Osteoblast (primary cell): ENCODE measurements at regions not wholly inside any gene's neighbourhood (a gene's known extent, or its start where the extent isn't known, plus 50 kb on each side); places are given as distances from the start of the nearest gene placed in this dataset.

Experiments used
- DNase-seq: peaks from one replicate; pipeline ENCODE4 v3.0.0; 2011; ENCODE audit warnings: low spot score, mixed read lengths; ENCODE audit not compliant: insufficient read length; ENCODE audit errors: missing footprints
- H2AFZ ChIP-seq: 2 replicates; pipeline ENCODE4 v1.6.0; 2011; ENCODE audit warnings: mild to moderate bottlenecking, low read length
- H3K27ac ChIP-seq: 2 replicates; pipeline ENCODE4 v1.5.1; 2011; ENCODE audit warnings: mild to moderate bottlenecking, low read depth, low read length, moderate library complexity
- H3K27me3 ChIP-seq: 2 replicates; pipeline ENCODE4 v1.6.0; 2012; ENCODE audit warnings: mild to moderate bottlenecking, control low read depth, inconsistent platforms, low read length, moderate library complexity; ENCODE audit not compliant: insufficient read depth
- H3K36me3 ChIP-seq: 2 replicates; pipeline ENCODE4 v1.5.1; 2011; ENCODE audit warnings: mild to moderate bottlenecking, low read length, control low read depth, moderate library complexity; ENCODE audit not compliant: insufficient read depth
- H3K4me1 ChIP-seq: 2 replicates; pipeline ENCODE4 v1.5.1; 2011; ENCODE audit warnings: mild to moderate bottlenecking, low read length, control low read depth, moderate library complexity; ENCODE audit not compliant: insufficient read depth
- H3K4me2 ChIP-seq: 2 replicates; pipeline ENCODE4 v1.6.0; 2011; ENCODE audit warnings: mild to moderate bottlenecking, low read length; ENCODE audit not compliant: insufficient read depth
- H3K4me3 ChIP-seq: fragments of 200-600 bp; sonication (generic); 3 replicates; pipeline ENCODE4 v1.5.1; 2012; ENCODE audit warnings: mild to moderate bottlenecking, low read length, inconsistent platforms; ENCODE audit not compliant: insufficient read depth
- H3K79me2 ChIP-seq: 2 replicates; pipeline ENCODE4 v1.6.0; 2012; ENCODE audit warnings: mild to moderate bottlenecking, low read length, control low read depth, inconsistent platforms; ENCODE audit not compliant: insufficient read depth
- H3K9me3 ChIP-seq: 2 replicates; pipeline ENCODE4 v1.5.1; 2011; ENCODE audit warnings: low read depth, low read length, control low read depth
- H4K20me1 ChIP-seq: 2 replicates; pipeline ENCODE4 v1.6.0; 2012; ENCODE audit warnings: mild to moderate bottlenecking, low read length, control low read depth; ENCODE audit not compliant: insufficient read depth
- TF ChIP-seq, protein P1 (sequence below): IDR thresholded peaks from 2 replicates; pipeline ENCODE4 v1.5.1; 2011; ENCODE audit warnings: mild to moderate bottlenecking, low read depth, low read length, moderate library complexity; ENCODE audit errors: extremely low read depth

- Histone ChIP-seq H3K79me2 (no peaks in the 10 kb centered on the region), H3K27me3 (no peaks in the 10 kb centered on the region), H4K20me1 (no peaks in the 10 kb centered on the region), H3K4me3 (no peak overlapping the region), H3K36me3 (no peaks in the 10 kb centered on the region), H3K27ac (no peak overlapping the region), H3K9me3 (no peaks in the 10 kb centered on the region), H3K4me1 (no peaks in the 10 kb centered on the region), H2AFZ (no peak overlapping the region), H3K4me2 (no peak overlapping the region)
- TF ChIP-seq, protein P1, sequence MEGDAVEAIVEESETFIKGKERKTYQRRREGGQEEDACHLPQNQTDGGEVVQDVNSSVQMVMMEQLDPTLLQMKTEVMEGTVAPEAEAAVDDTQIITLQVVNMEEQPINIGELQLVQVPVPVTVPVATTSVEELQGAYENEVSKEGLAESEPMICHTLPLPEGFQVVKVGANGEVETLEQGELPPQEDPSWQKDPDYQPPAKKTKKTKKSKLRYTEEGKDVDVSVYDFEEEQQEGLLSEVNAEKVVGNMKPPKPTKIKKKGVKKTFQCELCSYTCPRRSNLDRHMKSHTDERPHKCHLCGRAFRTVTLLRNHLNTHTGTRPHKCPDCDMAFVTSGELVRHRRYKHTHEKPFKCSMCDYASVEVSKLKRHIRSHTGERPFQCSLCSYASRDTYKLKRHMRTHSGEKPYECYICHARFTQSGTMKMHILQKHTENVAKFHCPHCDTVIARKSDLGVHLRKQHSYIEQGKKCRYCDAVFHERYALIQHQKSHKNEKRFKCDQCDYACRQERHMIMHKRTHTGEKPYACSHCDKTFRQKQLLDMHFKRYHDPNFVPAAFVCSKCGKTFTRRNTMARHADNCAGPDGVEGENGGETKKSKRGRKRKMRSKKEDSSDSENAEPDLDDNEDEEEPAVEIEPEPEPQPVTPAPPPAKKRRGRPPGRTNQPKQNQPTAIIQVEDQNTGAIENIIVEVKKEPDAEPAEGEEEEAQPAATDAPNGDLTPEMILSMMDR, result no peak
- peak; percentile 19 for DNase-seq
Observed at GRCh38 chr10:120145107-120145506, 252.6 kb downstream of the SEC23IP start.

- Histone ChIP-seq H3K9me3 (no peaks in the 10 kb centered on the region), H4K20me1 (no peaks in the 10 kb centered on the region), H3K27ac (no peak overlapping the region), H3K4me1 (no peaks in the 10 kb centered on the region), H3K4me3 (no peak overlapping the region), H3K27me3 (no peaks in the 10 kb centered on the region), H3K4me2 (no peak overlapping the region), H3K36me3 (no peaks in the 10 kb centered on the region), H2AFZ (no peak overlapping the region), H3K79me2 (no peaks in the 10 kb centered on the region)
- TF ChIP-seq, protein P1, result no peak
- DNase-seq, result no peak
Observed at GRCh38 chr10:120156614-120157274, 264.2 kb downstream of the SEC23IP start.

GRCh38 chr10:120161111-120161510, 268.6 kb downstream of the SEC23IP start:
- no peak for DNase-seq
- H3K27me3 ChIP-seq, result no peaks in the 10 kb centered on the region
- no peaks in the 10 kb centered on the region for H3K36me3 ChIP-seq
- H3K4me3 ChIP-seq, result no peak overlapping the region
- H3K9me3 ChIP-seq, result no peaks in the 10 kb centered on the region
- no peaks in the 10 kb centered on the region for H3K4me1 ChIP-seq
- H3K27ac ChIP-seq, result no peak overlapping the region
- TF ChIP-seq, protein P1, result no peak
- H4K20me1 ChIP-seq, result no peaks in the 10 kb centered on the region
- no peaks in the 10 kb centered on the region for H3K79me2 ChIP-seq
- H2AFZ ChIP-seq, result no peak overlapping the region
- H3K4me2 ChIP-seq, result no peak overlapping the region

GRCh38 chr10:120162471-120162870, 269.9 kb downstream of the SEC23IP start:
- H2AFZ ChIP-seq, result no peak overlapping the region
- no peak overlapping the region for H3K4me3 ChIP-seq
- H3K36me3 ChIP-seq, result no peaks in the 10 kb centered on the region
- H3K4me2 ChIP-seq, result no peak overlapping the region
- no peak overlapping the region for H3K27ac ChIP-seq
- TF ChIP-seq, protein P1, result no peak
- no peaks in the 10 kb centered on the region for H3K4me1 ChIP-seq
- H3K79me2 ChIP-seq, result no peaks in the 10 kb centered on the region
- H3K9me3 ChIP-seq, result no peaks in the 10 kb centered on the region
- no peak for DNase-seq
- H4K20me1 ChIP-seq, result no peaks in the 10 kb centered on the region
- H3K27me3 ChIP-seq, result no peaks in the 10 kb centered on the region
